ENCODE measurements at regions not wholly inside any gene's neighbourhood (a gene's known extent, or its start where the extent isn't known, plus 50 kb on each side); places are given as distances from the start of the nearest gene placed in this dataset.
"Not testable (repeated sequence)": the region's sequence is repeated elsewhere in the genome, so short reads cannot be mapped to it uniquely, and the experiment has no call there.

- Mint-ChIP-seq H3K27ac (no peak overlapping the region), H3K36me3 (ENCODE audit: insufficient read depth) (no peaks in the 10 kb centered on the region), H3K4me3 (ENCODE audit: low read depth) (no peak overlapping the region), H3K27me3 (peaks cover 4% of the 10 kb centered on the region), H3K9me3 (ENCODE audit: low read depth) (peaks cover 3% of the 10 kb centered on the region), H3K4me1 (ENCODE audit: low read depth) (peaks cover 3% of the 10 kb centered on the region)
- DNase-seq (ENCODE audit: low spot score, unreplicated experiment) = no peak
- no peak for TF ChIP-seq CTCF (IDR thresholded peaks at IDR 0.05; ENCODE audit: unreplicated experiment)
Measured at GRCh38 chr5:159811712-159812111, 104.6 kb upstream of the ADRA1B start.

GRCh38 chr5:159812759-159813158 is 103.5 kb upstream of the ADRA1B start:
- not testable (repeated sequence) for H3K4me1 Mint-ChIP-seq (ENCODE audit: low read depth); H3K4me3 Mint-ChIP-seq (ENCODE audit: low read depth); H3K9me3 Mint-ChIP-seq (ENCODE audit: low read depth); H3K36me3 Mint-ChIP-seq (ENCODE audit: insufficient read depth); H3K27me3 Mint-ChIP-seq; DNase-seq (ENCODE audit: low spot score, unreplicated experiment); H3K27ac Mint-ChIP-seq

GRCh38 chr5:159814222-159814621 is 102.1 kb upstream of the ADRA1B start:
- H3K9me3 Mint-ChIP-seq (ENCODE audit: low read depth) = peaks cover 3% of the 10 kb centered on the region
- no peak overlapping the region for H3K27ac Mint-ChIP-seq
- no peak overlapping the region for H3K4me3 Mint-ChIP-seq (ENCODE audit: low read depth)
- DNase-seq (ENCODE audit: low spot score, unreplicated experiment) = no peak
- peaks cover 4% of the 10 kb centered on the region for H3K27me3 Mint-ChIP-seq
- no peak for TF ChIP-seq CTCF (IDR thresholded peaks at IDR 0.05; ENCODE audit: unreplicated experiment)
- peaks cover 3% of the 10 kb centered on the region for H3K4me1 Mint-ChIP-seq (ENCODE audit: low read depth)
- H3K36me3 Mint-ChIP-seq (ENCODE audit: insufficient read depth) = no peaks in the 10 kb centered on the region

- H3K4me1 Mint-ChIP-seq (ENCODE audit: low read depth) = peaks cover 3% of the 10 kb centered on the region
- no peak for DNase-seq (ENCODE audit: low spot score, unreplicated experiment)
- H3K9me3 Mint-ChIP-seq (ENCODE audit: low read depth) = peaks cover 3% of the 10 kb centered on the region
- no peaks in the 10 kb centered on the region for H3K36me3 Mint-ChIP-seq (ENCODE audit: insufficient read depth)
- TF ChIP-seq CTCF (IDR thresholded peaks at IDR 0.05; ENCODE audit: unreplicated experiment) = no peak
- H3K27me3 Mint-ChIP-seq = peaks cover 4% of the 10 kb centered on the region
- no peak overlapping the region for H3K27ac Mint-ChIP-seq
- H3K4me3 Mint-ChIP-seq (ENCODE audit: low read depth) = no peak overlapping the region
Measured at GRCh38 chr5:159814805-159815585, 101.3 kb upstream of the ADRA1B start.

DNA sequence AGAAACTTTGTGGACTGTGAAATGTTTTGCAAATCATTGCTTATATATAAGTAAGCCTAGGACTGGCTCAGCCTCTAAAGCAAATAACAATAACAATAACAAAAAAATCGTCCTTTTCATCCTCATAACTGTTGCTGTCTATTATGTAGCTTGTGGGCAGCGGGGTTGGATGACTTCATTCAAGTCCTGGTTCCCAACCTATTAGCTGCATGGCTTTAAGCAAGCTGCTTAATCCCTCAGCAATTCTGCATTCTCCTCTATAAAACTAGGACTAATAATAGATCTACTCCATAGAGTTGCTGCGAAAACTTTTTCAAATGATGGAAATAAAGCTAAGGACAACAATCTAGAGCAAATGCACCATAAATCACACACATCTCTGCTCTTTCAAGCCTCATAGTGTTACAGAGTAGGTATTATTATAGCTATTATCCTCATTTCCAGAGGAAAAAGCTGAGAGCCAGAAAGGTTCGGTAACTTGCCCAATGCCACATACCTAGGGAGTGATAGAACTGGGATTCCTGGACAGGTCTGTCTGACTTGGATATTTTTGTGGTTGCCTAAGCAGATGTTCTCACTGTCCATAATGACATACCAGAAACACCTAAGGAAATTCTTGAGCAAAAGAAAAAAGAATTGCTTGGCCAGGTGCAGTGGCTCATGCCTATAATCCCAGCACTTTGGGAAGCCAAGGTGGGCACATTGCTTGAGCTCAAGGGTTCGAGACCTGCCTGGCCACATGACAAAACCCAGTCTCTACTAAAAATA is 98.8 kb upstream of the ADRA1B start:
- Mint-ChIP-seq H3K4me1 (ENCODE audit: low read depth) (peaks cover 6% of the 10 kb centered on the region), H3K36me3 (ENCODE audit: insufficient read depth) (no peaks in the 10 kb centered on the region), H3K27me3 (peaks cover 6% of the 10 kb centered on the region), H3K9me3 (ENCODE audit: low read depth) (peaks cover under 1% of the 10 kb centered on the region), H3K27ac (no peak overlapping the region), H3K4me3 (ENCODE audit: low read depth) (no peak overlapping the region)
- DNase-seq (ENCODE audit: low spot score, unreplicated experiment) = no peak
- no peak for TF ChIP-seq CTCF (IDR thresholded peaks at IDR 0.05; ENCODE audit: unreplicated experiment)
